ENCODE measurements at regions not wholly inside any gene's neighbourhood (a gene's known extent, or its start where the extent isn't known, plus 50 kb on each side); places are given as distances from the start of the nearest gene placed in this dataset.
"Not testable (repeated sequence)": the region's sequence is repeated elsewhere in the genome, so short reads cannot be mapped to it uniquely, and the experiment has no call there.

GRCh38 chr2:75988622-75989021 lies 277.9 kb upstream of the GCFC2 start:
- DNase-seq (ENCODE audit: missing footprints); ATAC-seq; intact Hi-C loops (cut with DNase I): not testable (repeated sequence)

- no peak for ATAC-seq
- DNase-seq (ENCODE audit: missing footprints) = no peak
- intact Hi-C loops (cut with DNase I) = no loop called here
Observed at GRCh38 chr2:75986617-75987016, 275.9 kb upstream of the GCFC2 start.

GRCh38 chr2:75982719-75983118 lies 272.0 kb upstream of the GCFC2 start:
- no peak for DNase-seq (ENCODE audit: missing footprints)
- intact Hi-C loops (cut with DNase I) = no loop called here

GRCh38 chr2:75964646-75965045 lies 253.9 kb upstream of the GCFC2 start:
- intact Hi-C loops (cut with DNase I) = no loop called here
- no peak for ATAC-seq

More at GRCh38 chr2:75982719-75983118, 272.0 kb upstream of the GCFC2 start:
- ATAC-seq = no peak

GRCh38 chr2:75960472-75961009 lies 249.8 kb upstream of the GCFC2 start:
- no peak for DNase-seq (ENCODE audit: missing footprints)
- ATAC-seq = no peak
- intact Hi-C loops (cut with DNase I) = no loop called here

More at GRCh38 chr2:75964646-75965045, 253.9 kb upstream of the GCFC2 start:
- no peak for DNase-seq (ENCODE audit: missing footprints)

- no peak for ATAC-seq
- DNase-seq (ENCODE audit: missing footprints) = no peak
- intact Hi-C loops (cut with DNase I) = no loop called here
Observed at GRCh38 chr2:75959724-75960471, 249.2 kb upstream of the GCFC2 start.

- DNase-seq (ENCODE audit: missing footprints) (no peak), ATAC-seq (no peak)
- intact Hi-C loops (cut with DNase I) = no loop called here
Observed at GRCh38 chr2:75954761-75955160, 244.0 kb upstream of the GCFC2 start.

GRCh38 chr2:75952173-75952572 lies 241.5 kb upstream of the GCFC2 start:
- no peak for ATAC-seq
- intact Hi-C loops (cut with DNase I) = no loop called here

GRCh38 chr2:75949385-75950030 lies 238.8 kb upstream of the GCFC2 start:
- DNase-seq (ENCODE audit: missing footprints) (no peak), ATAC-seq (no peak)
- intact Hi-C loops (cut with DNase I) = no loop called here

More at GRCh38 chr2:75952173-75952572, 241.5 kb upstream of the GCFC2 start:
- DNase-seq (ENCODE audit: missing footprints) = no peak

GRCh38 chr2:75936311-75936710 lies 225.6 kb upstream of the GCFC2 start:
- ATAC-seq (no peak), DNase-seq (ENCODE audit: missing footprints) (no peak)
- intact Hi-C loops (cut with DNase I) = no loop called here

GRCh38 chr2:75932996-75933395 lies 222.3 kb upstream of the GCFC2 start:
- DNase-seq (ENCODE audit: missing footprints) (no peak), ATAC-seq (no peak)
- intact Hi-C loops (cut with DNase I) = no loop called here

- ATAC-seq = no peak
- intact Hi-C loops (cut with DNase I) = no loop called here
- DNase-seq (ENCODE audit: missing footprints) = no peak
Observed at GRCh38 chr2:75928093-75928492, 217.4 kb upstream of the GCFC2 start.

- intact Hi-C loops (cut with DNase I) = no loop called here
- DNase-seq (ENCODE audit: missing footprints) = no peak
- ATAC-seq = no peak
Observed at GRCh38 chr2:75925331-75926024, 214.8 kb upstream of the GCFC2 start.

GRCh38 chr2:75922191-75922590 lies 211.5 kb upstream of the GCFC2 start:
- no peak for ATAC-seq
- intact Hi-C loops (cut with DNase I) = no loop called here
- DNase-seq (ENCODE audit: missing footprints) = no peak

GRCh38 chr2:75920859-75921551 lies 210.3 kb upstream of the GCFC2 start:
- intact Hi-C loops (cut with DNase I) = no loop called here
- DNase-seq (ENCODE audit: missing footprints) (no peak), ATAC-seq (peak; percentile 72)

GRCh38 chr2:75915851-75916634 lies 205.3 kb upstream of the GCFC2 start:
- no peak for DNase-seq (ENCODE audit: missing footprints)
- intact Hi-C loops (cut with DNase I) = no loop called here
- no peak for ATAC-seq

GRCh38 chr2:75896779-75897366 lies 186.2 kb upstream of the GCFC2 start:
- DNase-seq (ENCODE audit: missing footprints) = no peak
- ATAC-seq = no peak

GRCh38 chr2:75894170-75894569 lies 183.5 kb upstream of the GCFC2 start:
- intact Hi-C loops (cut with DNase I) = no loop called here
- DNase-seq (ENCODE audit: missing footprints) = no peak
- ATAC-seq = no peak

More at GRCh38 chr2:75896779-75897366, 186.2 kb upstream of the GCFC2 start:
- intact Hi-C loops (cut with DNase I) = no loop called here

Data from Right ventricle myocardium inferior (tissue), 1 donor.